Breast epithelium (tissue), 3 donors: ENCODE measurements at regions not wholly inside any gene's neighbourhood (a gene's known extent, or its start where the extent isn't known, plus 50 kb on each side); places are given as distances from the start of the nearest gene placed in this dataset.

Experiments
- CTCF ChIP-seq, 3 donors: fragments of 450-650 bp; IDR thresholded peaks; one replicate each; pipeline ENCODE4 v1.5.1; 2016 to 2017; ENCODE audit warnings: antibody characterized with exemption in 3 of 3, mild to moderate bottlenecking in 3 of 3, moderate library complexity in 3 of 3
- POLR2A ChIP-seq: fragments of 450-650 bp; IDR thresholded peaks from one replicate; pipeline ENCODE4 v1.6.1; 2016; ENCODE audit warnings: antibody characterized with exemption, mild to moderate bottlenecking, moderate library complexity

- TF ChIP-seq POLR2A (no peak), CTCF (IDR thresholded peaks at IDR 0.05) (no peak)
These were observed 236.0 kb upstream of the JAG1 start for GRCh38 chr20:10909803-10910202.
